Activated CD8-positive, alpha-beta T cell treated with anti-CD3 and anti-CD28 coated beads for 36 hours (primary cell): ENCODE measurements at regions not wholly inside any gene's neighbourhood (a gene's known extent, or its start where the extent isn't known, plus 50 kb on each side); places are given as distances from the start of the nearest gene placed in this dataset.

Source experiments
- ATAC-seq: fragments of 200-7000 bp; cut with Tn5 transposase; one replicate; pipeline ENCODE4 v1.10.0; 2021; ENCODE audit warnings: mild to moderate bottlenecking, moderate library complexity
- CTCF ChIA-PET: fragments of 350-600 bp; sonication (Branson Sonifier 250); formaldehyde crosslinking; loops from one replicate; lab custom pipeline; 2021; ENCODE audit warnings: antibody characterized with exemption; lab: Charles Lee
- POLR2A ChIA-PET: fragments of 350-600 bp; sonication (Branson Sonifier 250); formaldehyde crosslinking; loops from one replicate; lab custom pipeline; 2021; ENCODE audit warnings: antibody characterized with exemption; lab: Charles Lee
- DNase-seq: peaks from one replicate; pipeline ENCODE4 v3.0.0-alpha.2; 2020
- H3K27ac Mint-ChIP-seq: one replicate; pipeline ENCODE4 v1.8.0; 2021; ENCODE audit warnings: mild to moderate bottlenecking, mixed read lengths
- H3K27me3 Mint-ChIP-seq: one replicate; pipeline ENCODE4 v1.8.0; 2021; ENCODE audit warnings: mixed read lengths
- H3K36me3 Mint-ChIP-seq: one replicate; pipeline ENCODE4 v1.8.0; 2021; ENCODE audit warnings: low read depth, mixed read lengths
- H3K4me1 Mint-ChIP-seq: one replicate; pipeline ENCODE4 v1.8.0; 2021; ENCODE audit warnings: low read depth, mixed read lengths
- H3K4me3 Mint-ChIP-seq: one replicate; pipeline ENCODE4 v1.8.0; 2021; ENCODE audit warnings: mild to moderate bottlenecking, moderate library complexity, mixed read lengths
- H3K9me3 Mint-ChIP-seq: one replicate; pipeline ENCODE4 v1.8.0; 2021; ENCODE audit warnings: mixed read lengths
- CTCF ChIP-seq: fragments of 200-600 bp; IDR thresholded peaks from one replicate; pipeline ENCODE4 v1.8.0; 2022; ENCODE audit warnings: antibody characterized with exemption, mild to moderate bottlenecking
- intact Hi-C: fragments of 100-400 bp; cut with micrococcal nuclease; formaldehyde crosslinking; loops from one replicate; pipeline ENCODE4 v1.10.0; 2022

GRCh38 chr17:64765191-64765889 lies 103.2 kb upstream of the SMURF2 start:
- ATAC-seq: no peak
- no peak overlapping the region for H3K4me3 Mint-ChIP-seq
- no peaks in the 10 kb centered on the region for H3K27me3 Mint-ChIP-seq
- H3K27ac Mint-ChIP-seq: no peak overlapping the region
- POLR2A ChIA-PET: no interaction called here
- no peaks in the 10 kb centered on the region for H3K4me1 Mint-ChIP-seq
- peaks cover 2% of the 10 kb centered on the region for H3K36me3 Mint-ChIP-seq
- CTCF ChIA-PET: interaction anchor here (1.4 kb wide), 1 partner anchor 11 kb away, joined by 4 read pairs; no protein-coding TSS in a partner anchor
- no peak for DNase-seq
- no peaks in the 10 kb centered on the region for H3K9me3 Mint-ChIP-seq
- TF ChIP-seq CTCF: no peak
- intact Hi-C loops: no loop called here

GRCh38 chr17:64750891-64751677 lies 89.0 kb upstream of the SMURF2 start:
- H3K4me3 Mint-ChIP-seq: no peak overlapping the region

GRCh38 chr17:64750478-64750877 lies 88.4 kb upstream of the SMURF2 start:
- Mint-ChIP-seq H3K9me3 (no peaks in the 10 kb centered on the region), H3K27me3 (no peaks in the 10 kb centered on the region), H3K4me3 (no peak overlapping the region), H3K4me1 (no peaks in the 10 kb centered on the region), H3K27ac (peak overlapping the region; percentile 11), H3K36me3 (peaks cover 8% of the 10 kb centered on the region)
- ChIA-PET CTCF (no interaction called here), POLR2A (no interaction called here)
- DNase-seq (no peak), ATAC-seq (no peak)
- TF ChIP-seq CTCF: no peak
- intact Hi-C loops: no loop called here

More at GRCh38 chr17:64750891-64751677, 89.0 kb upstream of the SMURF2 start:
- ChIA-PET CTCF (interaction anchor here (1.3 to 1.5 kb wide), 2 partner anchors 11 to 15 kb away, joined by 3 to 4 read pairs; no protein-coding TSS in a partner anchor), POLR2A (no interaction called here)
- intact Hi-C loops: no loop called here
- Mint-ChIP-seq H3K36me3 (peaks cover 11% of the 10 kb centered on the region), H3K4me1 (no peaks in the 10 kb centered on the region), H3K27me3 (no peaks in the 10 kb centered on the region), H3K9me3 (no peaks in the 10 kb centered on the region), H3K27ac (no peak overlapping the region)
- no peak for TF ChIP-seq CTCF
- ATAC-seq (no peak), DNase-seq (no peak)

DNA sequence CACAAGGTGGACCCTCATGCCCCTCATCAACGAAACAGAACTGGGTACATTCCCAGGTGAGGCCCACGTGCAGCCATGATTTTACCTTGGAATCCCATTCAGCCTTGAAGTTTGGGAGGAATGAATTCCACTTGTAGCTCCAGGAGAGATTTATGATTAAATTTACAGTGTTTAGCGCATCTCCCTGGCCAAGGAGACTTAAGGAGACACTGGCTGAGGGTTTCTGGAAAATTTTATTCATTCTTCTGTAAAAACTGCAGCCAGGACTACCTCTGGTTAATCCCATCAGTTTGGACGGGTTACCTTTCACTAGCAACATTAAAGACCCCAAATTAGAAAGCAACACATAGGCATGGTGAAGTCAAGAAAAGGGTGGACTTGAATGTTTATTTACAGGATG lies 87.2 kb upstream of the SMURF2 start:
- POLR2A ChIA-PET: no interaction called here
- no peak for DNase-seq
- Mint-ChIP-seq H3K9me3 (no peaks in the 10 kb centered on the region), H3K4me1 (no peaks in the 10 kb centered on the region), H3K27ac (no peak overlapping the region), H3K27me3 (no peaks in the 10 kb centered on the region), H3K36me3 (peaks cover 6% of the 10 kb centered on the region), H3K4me3 (no peak overlapping the region)
- intact Hi-C loops: no loop called here
- CTCF ChIA-PET: no interaction called here
- no peak for ATAC-seq
- no peak for TF ChIP-seq CTCF
